LNCAP (cell line): ENCODE measurements at regions not wholly inside any gene's neighbourhood (a gene's known extent, or its start where the extent isn't known, plus 50 kb on each side); places are given as distances from the start of the nearest gene placed in this dataset.

Source experiments
- CTCF ChIP-seq: fragments of 450-650 bp; IDR thresholded peaks from 2 replicates; pipeline ENCODE4 v1.5.1; 2017; ENCODE audit warnings: mild to moderate bottlenecking

GRCh38 chr9:117564839-117565238 lies 139.4 kb upstream of the TLR4 start:
- TF ChIP-seq CTCF, result no peak

- no peak for TF ChIP-seq CTCF
Observed at GRCh38 chr9:117561761-117562160, 142.4 kb upstream of the TLR4 start.

DNA sequence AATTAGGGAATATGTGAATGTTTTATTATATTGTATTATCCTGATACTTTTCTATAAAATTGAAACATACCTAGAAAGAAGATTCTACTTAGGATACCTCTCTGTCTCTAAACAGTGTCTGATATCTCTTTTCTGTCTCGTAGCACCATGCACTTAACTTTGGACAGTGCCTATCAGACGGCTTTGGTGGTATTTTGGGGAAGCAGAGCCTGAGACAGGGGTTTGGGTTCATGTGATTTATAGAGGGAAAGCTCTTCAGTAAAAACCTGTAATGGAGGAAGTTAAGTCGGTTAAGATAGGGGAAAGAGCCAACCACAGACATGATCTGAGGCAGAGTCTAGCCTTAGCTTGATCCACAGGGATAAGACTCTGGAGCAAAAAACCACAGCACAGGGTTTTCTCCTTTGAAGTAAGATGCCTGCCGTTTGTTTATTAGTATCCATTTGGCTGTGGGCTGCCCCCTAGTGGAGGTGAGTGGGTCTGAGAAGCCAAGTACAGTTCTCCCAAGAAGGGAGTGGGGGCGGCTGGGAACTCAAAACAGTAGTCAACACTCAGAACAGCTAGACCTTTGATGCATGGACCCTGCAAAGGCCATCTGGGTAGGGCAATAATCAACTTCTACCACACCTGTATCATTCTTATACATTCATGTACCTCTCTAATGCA lies 141.2 kb upstream of the ASTN2 start:
- TF ChIP-seq CTCF, result peak; percentile 61

DNA sequence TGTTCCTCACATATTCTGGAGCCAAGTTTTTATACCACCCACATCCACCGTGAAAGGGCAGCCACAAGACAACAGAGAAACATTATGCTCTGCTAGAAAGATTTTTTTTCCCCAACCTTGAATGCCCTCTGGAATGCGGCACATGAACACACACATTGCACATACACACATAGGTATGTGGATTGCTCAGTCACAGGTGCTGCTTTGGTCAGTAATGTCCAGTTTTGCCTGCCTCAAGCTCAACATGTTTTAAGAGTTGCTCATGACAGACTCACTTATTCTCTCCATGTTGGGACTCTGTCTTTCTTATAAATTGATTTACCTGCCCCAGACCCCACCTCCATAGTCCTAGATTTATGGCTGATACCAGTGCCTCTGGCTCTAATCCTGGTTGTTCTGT lies 138.0 kb upstream of the ASTN2 start:
- no peak for TF ChIP-seq CTCF

DNA sequence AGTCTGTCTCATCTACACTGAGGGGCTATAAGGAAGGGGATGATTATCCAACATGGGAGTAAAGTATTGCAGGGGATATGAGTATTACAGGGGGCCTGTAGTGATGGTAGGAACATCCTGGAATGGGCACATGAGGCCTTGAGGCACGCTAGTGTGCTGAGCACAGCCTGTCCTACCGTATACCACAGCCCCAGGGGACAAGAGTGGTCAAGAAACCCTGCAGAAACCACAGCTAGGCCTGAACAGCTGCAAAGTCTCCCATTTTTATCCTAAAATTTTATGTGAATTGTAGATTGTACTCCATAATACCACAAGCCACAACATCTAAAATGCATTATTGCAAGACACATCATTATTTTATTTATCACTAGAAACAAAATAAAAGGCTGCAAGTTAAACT lies 136.3 kb upstream of the ASTN2 start:
- TF ChIP-seq CTCF, result no peak

- TF ChIP-seq CTCF, result no peak
Observed at GRCh38 chr9:117549444-117549843, 134.6 kb upstream of the ASTN2 start.

- no peak for TF ChIP-seq CTCF
Observed at GRCh38 chr9:117548556-117548955, 133.7 kb upstream of the ASTN2 start.

DNA sequence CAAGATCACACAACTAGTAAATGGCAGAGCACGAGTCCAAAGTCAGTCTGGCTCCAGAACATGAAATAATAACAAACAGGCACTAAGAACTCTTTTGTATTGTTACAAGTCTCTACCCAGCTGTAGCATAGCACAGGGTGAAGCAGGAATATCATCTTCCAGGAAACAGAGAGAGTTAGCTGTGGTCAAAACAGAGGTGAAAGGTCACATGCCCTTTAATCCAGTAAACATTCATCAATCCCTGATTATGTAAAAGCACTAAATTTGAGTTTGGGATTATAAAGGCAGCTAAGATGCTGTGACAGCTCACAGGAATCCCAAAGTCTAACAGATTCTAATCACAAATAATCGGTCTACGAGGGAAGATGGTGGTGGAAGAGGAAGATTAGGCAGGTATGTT lies 133.0 kb upstream of the ASTN2 start:
- no peak for TF ChIP-seq CTCF
